GM21529 (cell line): ENCODE measurements at regions not wholly inside any gene's neighbourhood (a gene's known extent, or its start where the extent isn't known, plus 50 kb on each side); places are given as distances from the start of the nearest gene placed in this dataset.
"Not testable (repeated sequence)": the region's sequence is repeated elsewhere in the genome, so short reads cannot be mapped to it uniquely, and the experiment has no call there.

Source experiments
- ATAC-seq: cut with Tn5 transposase; IDR thresholded peaks from one replicate; pipeline ENCODE4 v1.9.1; 2021; ENCODE audit not compliant: unreplicated experiment

DNA sequence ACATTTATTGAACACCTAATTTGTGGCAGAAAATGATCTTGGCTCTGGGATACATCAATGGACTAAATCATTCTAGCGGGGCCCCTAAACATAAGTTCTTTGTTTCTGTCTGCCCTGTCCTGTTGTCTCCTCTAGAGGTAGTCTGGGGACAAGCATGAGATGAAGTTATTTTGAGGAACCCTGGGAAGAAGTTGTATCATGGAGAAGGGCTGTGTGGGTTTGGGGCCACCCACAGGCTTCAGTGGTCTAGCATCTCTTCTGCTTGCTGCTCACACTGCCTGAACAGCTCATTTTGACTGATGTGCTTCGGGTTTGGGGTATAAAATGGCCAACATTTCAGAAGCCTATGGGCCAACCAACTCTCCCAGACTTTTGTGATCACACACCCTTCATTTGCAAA, 50.3 kb upstream of the OSBPL11 start:
- no peak for ATAC-seq

DNA sequence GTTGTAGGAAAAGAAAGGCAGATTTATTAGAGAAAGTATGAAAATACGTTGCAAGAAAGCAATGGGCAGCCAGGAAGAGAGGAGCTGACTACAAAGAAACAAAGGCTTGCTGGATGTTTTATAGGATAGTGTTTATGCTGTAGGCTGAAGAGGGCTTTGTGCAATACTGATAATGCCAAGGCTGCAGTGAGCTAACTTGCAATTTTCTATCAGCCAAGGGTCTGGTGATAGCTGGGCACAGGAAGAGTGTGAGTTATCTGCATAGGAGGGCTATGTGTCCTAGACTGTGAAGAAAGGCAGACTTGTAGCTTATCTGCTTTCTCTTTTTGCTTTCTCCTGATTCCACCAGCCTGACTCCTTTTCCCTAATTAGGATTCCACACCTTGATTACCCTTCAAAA, 51.3 kb upstream of the OSBPL11 start:
- ATAC-seq, result no peak

DNA sequence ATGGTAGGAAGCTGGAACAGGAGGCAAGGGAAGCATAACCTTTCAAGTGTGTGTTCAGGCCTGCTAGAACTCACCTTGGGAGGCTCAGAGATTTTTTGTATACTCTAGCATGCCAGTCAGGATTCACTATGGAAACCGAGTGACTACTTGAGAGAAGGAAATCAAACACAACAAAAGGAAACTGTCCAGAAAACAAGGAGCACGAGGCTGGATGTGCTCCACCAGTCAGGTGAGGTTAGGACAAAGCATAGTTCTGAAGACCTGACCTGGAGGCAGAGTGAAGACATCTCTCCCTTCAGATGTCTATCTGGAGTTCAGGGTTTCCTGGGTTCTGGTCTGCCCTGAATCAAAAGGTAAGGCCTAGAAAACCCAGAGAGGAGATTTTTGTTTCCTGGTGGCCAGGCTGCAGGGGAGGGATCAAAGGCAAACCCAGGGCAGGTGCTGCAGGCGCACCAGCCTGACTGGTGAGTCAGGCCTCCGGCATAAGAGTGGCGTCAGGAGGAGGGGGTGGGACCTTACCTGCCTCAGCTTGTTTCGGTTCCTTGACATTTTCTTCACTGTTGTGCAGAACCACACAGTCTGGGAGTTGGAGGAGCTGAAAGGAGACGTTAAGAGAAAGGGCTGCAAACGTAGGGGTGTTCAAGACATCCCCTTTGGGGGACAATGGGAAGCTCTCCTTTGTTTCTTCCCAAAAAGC, 52.2 kb upstream of the OSBPL11 start:
- ATAC-seq, result no peak

DNA sequence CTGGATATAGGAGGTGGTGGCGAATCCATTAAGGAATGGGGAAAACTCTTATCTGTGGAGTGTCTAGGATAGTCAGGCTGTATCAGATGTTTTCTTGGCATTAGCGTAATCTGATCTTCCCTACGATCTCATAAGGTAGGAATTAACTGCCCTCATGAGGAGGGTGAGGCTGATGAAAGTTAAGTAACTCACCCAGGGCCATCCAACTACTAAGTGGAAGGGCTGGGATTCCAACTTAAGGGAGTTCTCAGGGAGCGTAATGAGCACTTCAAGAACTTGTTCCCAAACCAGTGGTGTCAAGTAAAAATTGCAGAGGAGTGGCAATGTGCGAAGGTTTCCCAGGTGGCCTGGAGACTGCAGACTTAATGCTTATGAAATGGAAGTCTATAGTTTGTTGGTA, 55.9 kb upstream of the OSBPL11 start:
- no peak for ATAC-seq

DNA sequence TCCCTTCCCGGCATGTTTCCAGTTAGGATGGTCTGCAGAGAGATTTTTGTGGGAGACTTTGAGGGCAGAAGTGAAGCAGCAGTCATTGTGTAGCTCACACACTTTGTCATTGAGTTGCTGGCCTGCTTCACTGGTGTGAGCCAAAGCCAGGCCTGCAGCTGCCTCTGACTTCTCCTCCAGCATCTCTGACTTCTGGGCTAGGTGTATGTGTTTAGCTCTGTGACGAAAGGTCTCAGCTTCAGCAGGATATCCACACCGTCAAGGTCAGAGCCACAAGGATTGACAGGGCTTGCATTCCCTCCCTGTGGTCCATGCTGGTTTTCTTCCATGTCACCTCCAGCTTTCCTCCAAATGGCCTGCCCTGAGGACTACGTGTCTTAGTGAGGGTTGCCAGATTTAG, 57.1 kb upstream of the OSBPL11 start:
- ATAC-seq, result no peak

DNA sequence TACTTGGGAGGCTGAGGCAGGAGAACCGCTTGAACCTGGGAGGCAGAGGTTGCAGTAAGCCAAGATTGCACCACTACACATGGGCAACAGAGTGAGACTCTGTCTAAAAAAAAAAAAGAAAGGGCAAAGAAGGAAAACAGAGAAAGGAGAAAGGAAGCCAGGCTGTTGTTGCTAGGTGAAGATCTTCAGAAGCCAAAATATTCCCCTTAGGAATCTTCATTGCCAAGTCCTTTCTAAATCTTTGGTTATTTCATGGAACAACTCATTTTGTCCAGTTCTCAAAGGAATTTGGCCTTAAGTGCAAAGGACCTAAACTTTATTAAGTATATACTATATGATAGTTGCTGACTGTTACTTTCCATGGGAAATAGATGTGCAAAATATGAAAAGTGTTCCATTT, 59.2 kb upstream of the OSBPL11 start:
- no peak for ATAC-seq

DNA sequence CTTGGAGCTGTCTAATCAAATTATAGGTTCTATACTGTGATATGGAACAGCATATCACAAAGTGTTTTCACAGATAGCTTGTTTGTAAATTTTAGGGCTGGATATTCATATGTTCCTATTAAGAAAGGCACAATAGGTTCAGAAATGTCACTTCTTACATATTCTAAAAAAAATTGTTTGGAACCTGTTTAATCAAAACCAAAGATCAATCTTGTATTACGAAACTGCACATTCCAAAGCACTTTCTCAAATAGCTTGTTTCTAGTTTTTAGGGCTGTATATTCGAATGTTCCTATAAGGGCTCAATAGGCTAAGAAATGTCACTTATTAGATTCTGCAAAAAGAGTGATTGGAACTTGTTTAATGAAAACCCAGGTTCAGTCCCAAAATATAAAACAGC, 67.4 kb upstream of the OSBPL11 start:
- ATAC-seq, result no peak

DNA sequence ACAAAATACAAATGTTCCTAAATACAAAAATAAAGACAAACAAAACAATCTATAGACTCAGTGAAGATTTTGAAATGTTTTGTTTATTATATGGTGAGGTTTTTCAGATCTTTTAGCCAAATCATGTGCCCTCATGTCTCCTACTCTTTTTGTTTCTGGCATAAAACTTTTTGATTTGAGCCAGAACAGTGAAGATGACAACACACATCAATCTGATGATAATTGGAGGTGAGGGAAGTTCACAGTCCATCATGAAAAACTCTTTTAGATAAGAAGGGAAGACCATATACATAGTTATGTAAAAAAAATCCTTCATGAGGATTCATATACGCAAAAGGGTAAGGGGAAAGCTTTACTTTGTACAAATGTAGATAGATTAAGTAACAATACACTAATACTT, 75.1 kb upstream of the OSBPL11 start:
- ATAC-seq, result no peak

DNA sequence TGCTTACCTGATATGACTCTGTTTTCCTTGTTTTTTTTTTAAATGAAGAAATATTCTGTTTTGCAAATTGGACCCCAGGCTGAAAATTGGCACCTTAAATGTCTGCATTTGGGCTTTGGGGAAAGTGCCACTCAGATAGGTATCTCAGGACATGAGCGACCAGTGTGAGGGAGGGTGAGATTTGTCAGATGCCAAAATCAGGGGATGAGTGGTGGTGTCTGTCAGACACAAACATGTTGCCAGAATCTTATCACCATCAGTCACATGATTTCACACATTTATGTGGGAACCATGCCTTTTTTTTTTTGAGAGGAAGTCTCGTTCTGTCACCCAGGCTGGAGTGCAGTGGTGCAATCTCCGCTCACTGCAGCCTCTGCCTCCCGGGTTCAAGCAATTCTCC, 75.6 kb upstream of the OSBPL11 start:
- no peak for ATAC-seq

DNA sequence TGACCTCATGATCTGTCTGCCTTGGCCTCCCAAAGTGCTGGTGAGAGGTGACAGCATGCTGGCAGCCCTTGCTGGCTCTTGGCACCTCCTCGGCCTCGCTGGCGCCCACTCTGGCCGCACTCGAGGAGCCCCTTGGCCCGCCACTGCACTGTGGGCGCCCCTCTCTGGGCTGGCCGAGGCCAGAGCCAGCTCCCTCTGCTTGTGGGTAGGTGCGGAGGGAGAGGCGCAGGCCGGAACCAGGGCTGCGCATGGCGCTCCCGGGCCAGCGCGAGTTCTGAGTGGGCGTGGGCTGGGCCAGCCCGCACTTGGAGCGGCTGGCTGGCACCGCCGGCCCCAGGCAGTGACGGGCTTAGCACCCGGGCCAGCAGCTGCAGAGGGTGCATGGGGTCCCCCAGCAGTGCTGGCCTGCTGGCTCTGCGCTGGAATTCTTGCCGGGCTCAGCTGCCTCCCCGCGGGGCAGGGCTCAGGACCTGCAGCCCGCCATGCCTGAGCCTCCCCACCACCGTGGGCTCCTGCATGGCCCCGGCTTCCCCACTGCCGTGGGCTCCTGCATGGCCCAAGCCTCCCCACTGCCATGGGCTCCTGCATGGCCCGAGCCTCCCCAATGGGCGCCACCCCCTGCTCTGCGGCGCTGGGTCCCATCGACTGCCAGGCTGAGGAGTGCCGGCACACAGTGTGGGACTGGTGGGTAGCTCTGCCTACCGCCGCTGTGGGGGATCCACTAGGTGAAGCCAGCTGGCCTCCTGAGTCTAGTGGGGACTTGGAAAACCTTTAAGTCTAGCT, 76.4 kb upstream of the OSBPL11 start:
- ATAC-seq, result no peak

DNA sequence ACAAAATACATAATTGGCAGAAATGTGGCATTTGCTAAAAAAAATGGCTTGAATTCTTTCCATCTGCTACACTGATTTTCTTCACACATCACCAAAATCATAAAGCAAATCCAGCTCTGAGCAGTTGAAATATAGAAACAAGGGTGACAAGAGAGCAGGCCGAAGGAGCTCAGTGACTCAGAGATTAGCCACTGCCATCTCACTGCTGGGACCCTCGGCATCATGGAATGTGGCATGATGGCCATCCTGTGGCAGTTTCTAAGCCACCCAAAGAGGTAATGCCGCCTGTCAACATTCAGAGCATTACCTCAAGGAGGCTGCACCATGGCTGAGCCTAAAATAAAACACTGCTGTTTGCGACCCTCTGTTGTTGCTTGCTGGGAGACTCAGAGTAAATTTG, 80.5 kb upstream of the OSBPL11 start:
- no peak for ATAC-seq

DNA sequence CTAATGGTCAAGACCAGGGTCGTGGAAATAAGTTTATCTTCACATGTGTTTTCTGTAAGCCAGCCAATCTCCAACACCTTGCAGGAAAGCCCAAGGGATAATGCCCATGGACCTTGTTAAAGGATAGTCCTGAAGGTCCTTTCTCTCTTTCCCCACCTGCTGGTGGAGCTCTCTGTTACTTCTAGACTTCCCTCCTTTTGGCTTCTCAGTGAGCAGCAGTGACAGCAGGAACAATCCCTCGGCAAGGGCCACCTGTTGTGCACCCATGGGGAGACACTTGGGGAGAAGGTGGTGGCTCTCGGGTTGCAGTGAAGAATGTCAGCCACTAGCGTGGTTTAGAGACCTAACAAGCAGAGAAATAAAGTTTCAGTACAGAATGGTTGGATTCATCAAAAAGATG, 84.0 kb upstream of the OSBPL11 start:
- no peak for ATAC-seq

DNA sequence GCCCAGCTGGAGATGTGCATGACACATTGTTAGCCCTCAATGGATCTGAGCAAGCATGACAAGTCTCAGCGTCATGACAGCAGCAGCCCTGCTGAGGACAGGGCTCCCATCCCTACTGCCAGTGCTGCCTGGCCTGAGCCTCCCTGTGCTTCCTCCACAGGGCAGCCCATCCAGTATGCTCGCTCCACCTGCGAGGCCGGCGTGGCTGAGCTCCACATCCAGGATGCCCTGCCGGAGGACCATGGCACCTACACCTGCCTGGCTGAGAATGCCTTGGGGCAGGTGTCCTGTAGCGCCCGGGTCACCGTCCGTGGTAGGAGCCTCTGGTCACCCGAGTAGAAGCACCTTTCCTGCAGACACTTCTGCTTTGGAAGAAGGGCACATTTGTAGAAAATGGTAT, 85.8 kb upstream of the OSBPL11 start:
- no peak for ATAC-seq

DNA sequence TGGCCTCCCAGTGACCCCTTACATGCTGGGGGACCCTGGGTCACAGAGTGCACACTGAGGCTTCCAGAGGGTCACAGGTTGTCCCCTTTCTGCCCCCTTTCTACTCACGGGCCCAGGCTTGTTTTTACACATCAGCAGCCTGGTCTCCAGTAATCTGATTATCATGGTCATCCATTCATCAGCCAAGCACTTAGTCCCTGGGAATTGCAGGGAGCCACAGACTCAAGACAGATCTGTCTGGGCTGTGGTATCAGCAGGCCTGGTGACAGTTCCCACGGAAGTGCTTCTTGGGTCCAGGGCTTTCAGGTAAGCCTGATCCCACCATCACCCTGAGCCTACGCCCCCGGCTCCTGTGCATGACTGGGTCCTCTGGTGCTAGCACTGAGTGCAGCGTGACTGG, 86.6 kb upstream of the OSBPL11 start:
- ATAC-seq, result not testable (repeated sequence)

DNA sequence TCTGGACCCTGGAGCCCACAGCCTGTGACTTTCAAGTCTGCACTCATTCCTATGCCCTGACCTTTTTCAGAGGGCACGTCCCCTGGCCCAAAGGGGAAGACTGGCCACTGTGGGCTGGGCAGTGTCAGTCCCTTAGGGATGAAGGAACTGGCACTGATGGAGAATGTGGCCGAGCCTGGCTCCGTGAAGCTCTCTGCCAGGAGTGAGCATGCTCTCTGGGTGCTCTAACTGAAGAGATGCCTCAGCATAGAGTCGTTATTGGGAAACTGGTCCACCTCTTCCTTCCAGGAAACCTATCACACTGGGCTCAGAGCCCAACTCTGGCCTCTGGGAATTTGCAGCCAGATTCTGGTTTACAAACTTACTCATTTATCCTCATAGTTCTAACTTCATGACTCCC, 87.3 kb upstream of the OSBPL11 start:
- ATAC-seq, result not testable (repeated sequence)

DNA sequence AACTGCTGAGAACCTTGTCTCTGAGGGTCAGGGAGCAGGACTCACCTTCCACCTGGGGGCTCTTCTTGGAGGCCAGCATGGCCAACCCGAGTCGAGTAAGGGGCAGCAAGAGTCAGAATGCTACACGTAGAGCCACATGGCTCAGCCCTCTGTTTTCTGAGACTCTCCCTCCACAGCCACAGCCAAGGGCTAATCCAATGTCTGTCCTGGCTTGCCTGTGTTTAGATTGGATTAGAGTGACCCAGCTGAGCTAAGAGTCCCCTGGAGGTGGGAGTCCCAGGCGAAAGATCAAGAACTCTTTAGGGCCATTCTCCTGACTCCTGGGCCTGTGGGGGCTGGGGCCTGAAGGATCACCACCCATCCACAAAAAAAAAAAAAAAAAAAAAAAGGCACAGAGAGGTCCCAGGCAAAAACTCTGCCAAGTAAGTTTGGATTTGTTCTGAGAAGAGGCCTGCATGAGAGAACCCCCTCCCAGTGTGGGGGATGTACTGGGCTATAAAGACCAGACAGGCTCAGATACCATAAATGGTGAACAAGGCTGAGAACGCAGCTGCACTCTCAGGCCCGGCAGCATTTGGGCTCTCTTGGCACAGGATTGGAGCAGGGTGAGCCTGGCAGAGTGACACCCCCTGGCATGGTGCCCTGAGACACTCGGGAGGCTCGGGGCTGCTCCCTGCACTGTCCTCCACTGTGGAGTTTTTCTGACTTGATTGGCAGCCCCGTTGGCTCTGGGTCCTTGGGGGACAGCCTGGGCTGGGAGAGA, 88.0 kb upstream of the OSBPL11 start:
- ATAC-seq, result no peak

DNA sequence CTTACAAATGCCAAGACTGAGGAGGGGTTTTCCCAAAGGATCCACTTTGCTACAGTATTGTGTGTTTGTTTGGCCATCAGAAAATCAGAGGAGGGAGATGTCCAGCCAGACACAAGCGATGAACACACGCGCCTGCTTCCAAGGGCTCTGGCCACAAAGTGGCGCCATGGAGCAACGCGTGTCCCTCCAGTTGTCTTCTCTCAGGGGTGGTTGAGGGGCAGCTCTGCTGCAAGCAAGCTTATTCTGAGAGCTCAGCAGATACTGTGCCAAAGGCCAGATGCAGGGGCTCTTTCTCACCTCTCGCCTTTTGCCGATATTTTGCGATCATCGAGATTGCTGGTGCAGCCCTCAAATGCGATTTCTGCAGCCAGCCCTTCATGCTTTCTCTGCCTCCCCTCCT, 88.9 kb upstream of the OSBPL11 start:
- ATAC-seq, result no peak

DNA sequence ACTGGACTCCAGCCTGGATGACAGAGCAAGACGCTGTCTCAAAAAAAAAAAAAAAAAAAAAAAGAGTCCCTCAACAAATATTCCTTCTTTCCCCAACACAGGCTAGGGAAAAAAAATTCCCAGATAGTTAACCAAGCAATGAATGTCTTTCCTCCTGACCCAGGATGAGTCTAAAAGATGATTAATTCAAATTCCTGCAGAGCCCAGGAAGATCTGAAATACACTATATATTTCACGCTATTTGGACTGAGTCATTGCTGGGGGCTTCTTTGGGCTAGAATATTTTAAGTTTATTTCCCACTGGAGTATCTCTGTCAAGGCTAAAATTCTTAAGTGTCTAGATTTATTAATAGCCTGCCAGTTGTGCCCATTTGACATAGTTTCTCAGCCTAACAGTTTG, 90.4 kb upstream of the OSBPL11 start:
- ATAC-seq, result not testable (repeated sequence)

DNA sequence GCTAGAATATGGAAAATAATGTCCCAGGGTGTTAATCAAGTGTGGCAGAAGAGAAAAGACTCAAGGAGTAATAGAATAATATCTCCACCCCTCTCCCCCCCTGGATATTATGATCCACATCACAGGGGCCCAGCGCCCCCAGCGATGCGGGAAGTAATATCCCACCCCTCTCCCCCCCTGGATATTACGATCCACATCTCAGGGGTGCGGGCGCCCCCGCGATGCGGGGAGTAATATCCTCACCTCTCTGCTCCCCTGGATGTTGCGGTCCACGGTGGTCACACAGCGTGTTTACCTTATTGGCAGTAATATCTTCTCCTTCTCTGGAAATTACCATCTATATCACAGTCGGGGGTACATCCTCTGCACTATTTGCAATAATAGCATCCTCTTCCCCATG, 97.1 kb upstream of the OSBPL11 start:
- ATAC-seq, result no peak

DNA sequence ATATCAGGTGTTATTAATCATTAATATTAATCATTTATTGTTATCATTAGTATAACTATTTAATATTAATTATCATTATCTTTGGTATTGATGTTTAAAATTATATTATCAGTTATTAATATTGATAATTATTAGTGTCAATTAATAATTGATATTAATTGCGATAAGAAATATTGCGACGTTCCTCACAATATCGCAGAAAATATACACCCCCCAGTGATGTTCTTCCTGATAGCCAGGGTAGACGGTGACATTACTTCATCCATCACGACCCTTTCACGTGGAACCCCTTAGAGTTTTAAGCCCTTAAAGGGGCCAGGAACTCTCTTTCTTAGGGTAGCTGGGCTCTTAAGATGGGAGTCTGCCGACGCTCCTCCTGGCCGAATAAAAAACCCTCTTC, 98.6 kb upstream of the OSBPL11 start:
- no peak for ATAC-seq

DNA sequence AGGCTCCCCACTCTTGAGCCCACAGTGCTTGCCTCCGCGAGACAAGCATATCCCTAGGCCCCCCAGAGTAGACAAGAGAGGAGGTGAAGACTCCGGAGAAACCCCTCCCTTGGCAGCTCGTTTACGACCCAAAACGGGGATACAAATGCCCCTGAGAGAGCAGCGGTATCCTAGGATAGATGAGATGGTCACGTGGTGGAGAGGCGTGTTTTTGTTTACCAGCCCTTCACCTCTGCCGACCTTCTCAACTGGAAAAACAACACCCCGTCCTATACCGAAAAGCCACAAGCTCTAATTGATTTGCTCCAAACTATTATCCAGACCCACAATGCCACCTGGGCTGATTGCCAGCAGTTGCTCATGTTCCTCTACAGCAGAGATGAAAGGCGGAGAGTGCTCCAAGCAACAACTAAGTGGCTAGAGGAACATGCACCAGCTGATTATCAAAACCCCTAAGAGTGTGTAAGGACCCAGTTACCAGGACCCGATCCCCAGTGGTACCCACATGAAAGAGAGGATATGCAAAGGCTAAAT, 99.5 kb upstream of the OSBPL11 start:
- ATAC-seq, result no peak

DNA sequence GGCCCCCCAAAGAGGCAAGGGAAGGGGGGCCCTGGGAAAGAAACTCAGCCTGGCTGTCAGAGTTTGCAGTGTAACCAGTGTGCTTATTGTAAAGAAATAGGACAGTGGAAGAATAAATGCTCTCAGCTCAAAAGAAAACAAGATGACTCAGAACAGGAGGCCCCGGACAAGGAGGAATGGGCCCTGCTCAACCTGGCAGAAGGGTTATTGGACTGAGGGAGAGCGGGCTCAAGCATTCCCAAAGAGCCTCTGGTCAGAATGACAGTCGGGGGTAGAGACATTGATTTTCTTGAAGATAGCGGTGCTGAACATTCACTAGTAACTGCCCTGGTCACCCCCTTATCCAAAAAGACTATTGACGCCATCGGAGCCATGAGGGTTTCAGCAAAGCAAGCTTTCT, 100.4 kb upstream of the OSBPL11 start:
- ATAC-seq, result no peak
